Activated CD8-positive, alpha-beta memory T cell treated with anti-CD3 and anti-CD28 coated beads for 36 hours (primary cell): ENCODE measurements at regions not wholly inside any gene's neighbourhood (a gene's known extent, or its start where the extent isn't known, plus 50 kb on each side); places are given as distances from the start of the nearest gene placed in this dataset.
"Not testable (repeated sequence)": the region's sequence is repeated elsewhere in the genome, so short reads cannot be mapped to it uniquely, and the experiment has no call there.

Experiments
- CTCF ChIA-PET: fragments of 350-600 bp; sonication (Branson Sonifier 250); formaldehyde crosslinking; loops from one replicate; lab custom pipeline; 2021; ENCODE audit warnings: antibody characterized with exemption; lab: Charles Lee
- POLR2A ChIA-PET: fragments of 350-600 bp; sonication (Branson Sonifier 250); formaldehyde crosslinking; loops from one replicate; lab custom pipeline; 2021; ENCODE audit warnings: antibody characterized with exemption; lab: Charles Lee

DNA sequence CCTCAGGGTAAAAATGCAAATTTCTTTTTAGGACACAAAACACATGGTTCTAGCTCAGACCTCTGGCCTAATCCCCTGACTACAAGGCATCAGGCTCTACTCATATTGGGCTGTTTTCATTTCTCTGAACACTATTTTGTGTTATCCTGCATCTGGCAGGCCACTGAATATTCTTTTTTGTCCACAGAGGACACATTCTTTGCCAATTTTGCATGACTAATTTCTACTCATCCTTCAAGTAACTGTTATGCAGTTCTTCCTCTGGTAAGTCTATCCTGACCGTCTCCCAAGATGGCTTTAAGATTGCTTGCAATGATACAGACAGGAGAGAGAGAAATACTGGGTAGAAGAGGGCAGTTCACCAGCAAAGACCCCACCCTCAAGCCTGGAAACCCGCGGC, 107.6 kb upstream of the RGPD4 start:
- ChIA-PET POLR2A (no interaction called here), CTCF (no interaction called here)

DNA sequence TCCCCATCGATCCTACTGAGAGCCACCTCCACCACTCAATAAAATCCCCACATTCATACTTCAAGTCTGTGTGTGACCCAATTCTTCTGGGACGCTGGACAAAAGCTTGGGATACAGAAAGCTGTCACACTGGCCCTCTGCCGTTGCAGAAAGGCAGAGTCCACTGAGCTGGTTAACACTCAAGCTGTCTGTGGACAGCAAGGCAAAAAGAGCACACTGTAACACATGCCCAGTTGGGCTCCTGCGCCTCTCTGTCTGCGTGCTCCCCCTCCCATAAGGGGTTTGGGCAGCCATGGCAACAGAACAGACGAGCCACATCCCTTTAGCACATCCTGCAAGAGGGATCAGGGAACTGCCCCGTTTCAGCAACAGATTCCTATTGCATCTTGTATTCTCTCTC, 106.9 kb upstream of the RGPD4 start:
- POLR2A ChIA-PET: no interaction called here
- CTCF ChIA-PET: no interaction called here

DNA sequence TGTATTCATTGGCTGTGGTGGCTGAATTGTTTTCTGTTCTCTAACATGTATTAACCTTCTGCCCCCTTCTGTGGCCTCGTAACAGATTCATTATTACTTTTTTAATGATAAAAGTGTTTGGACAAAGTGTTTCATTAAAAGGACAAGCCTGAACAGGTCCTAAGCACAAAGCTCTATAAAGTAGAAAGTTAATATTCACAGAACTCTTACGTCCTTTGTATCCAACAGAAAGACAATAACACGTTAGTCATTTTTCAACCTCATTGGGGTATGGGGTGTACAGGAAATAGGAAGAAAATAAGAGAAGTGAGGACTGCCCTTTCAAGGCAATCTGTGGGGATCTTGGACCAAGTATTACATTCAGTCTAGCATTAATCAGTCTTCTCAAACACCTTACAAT, 105.5 kb upstream of the RGPD4 start:
- ChIA-PET POLR2A (no interaction called here), CTCF (no interaction called here)

DNA sequence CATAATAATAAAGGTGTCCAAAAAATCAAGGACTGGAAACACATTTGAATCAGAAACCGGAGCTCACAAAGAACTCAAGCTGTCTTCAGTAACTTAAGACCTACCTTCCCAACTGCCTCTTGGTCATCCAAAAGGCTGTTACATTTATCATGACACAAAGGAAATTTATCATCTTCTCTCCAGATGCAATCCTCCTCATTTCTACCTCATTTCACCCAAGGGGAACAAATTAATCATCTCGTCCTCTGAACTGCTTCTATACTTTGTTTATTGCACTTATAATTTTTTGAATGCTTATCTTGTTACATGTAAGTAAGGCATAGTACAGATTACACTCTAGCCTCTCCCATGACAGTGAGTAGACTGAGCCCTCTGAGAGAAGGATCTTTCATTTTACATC, 105.1 kb upstream of the RGPD4 start:
- POLR2A ChIA-PET: no interaction called here
- CTCF ChIA-PET: no interaction called here

DNA sequence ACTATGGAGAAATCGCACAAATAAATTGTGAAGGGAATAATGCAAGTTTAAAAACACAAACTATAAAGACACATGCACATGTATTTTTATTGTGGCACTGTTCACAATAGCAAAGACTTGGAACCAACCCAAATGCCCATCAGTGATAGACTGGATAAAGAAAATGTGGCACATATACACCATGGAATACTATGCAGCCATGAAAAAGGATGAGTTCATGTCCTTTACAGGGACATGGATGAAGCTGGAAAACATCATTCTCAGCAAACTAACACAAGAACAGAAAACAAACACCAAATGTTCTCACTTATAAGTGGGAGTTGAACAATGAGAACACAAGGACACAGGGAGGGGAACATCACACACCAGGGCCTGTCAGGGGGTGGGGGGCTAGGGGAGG, 100.9 kb upstream of the RGPD4 start:
- CTCF ChIA-PET, POLR2A ChIA-PET: not testable (repeated sequence)

DNA sequence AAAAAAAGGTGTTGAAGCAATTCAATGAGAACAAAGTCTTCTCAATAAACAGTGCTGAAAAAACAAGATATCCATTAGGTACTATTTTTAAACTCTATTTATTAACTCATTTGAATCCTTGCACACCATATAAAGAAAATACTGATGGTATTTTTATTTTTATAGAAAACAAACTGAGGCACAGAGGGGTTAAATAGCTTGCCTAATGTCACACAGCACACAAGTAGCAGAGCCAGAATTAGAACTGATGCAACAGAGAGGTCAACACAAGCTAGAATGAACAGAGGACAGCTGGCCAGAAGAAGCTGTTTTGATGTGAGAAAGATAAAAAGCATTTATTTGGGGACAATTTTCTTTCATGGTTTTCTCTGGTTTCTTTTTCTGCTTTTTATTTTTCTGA, 99.4 kb upstream of the RGPD4 start:
- CTCF ChIA-PET: no interaction called here
- POLR2A ChIA-PET: no interaction called here

DNA sequence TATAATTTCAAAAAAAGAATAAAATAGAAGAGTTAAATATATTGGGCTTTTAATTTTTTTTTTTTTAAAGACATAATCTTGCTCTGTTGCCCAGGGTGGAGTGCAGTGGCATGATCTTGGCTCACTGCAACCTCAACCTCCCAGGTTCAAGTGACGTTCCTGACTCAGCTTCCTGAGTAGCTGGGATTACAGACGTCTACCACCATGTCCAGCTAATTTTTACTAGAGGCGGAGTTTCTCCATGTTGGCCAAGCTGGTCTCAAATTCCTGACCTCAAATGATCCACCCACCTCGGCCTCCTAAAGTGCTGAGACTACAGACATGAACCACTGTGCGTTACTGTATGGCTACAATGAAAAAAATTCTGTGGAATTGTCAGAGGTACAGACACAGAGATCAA, 98.1 kb upstream of the RGPD4 start:
- ChIA-PET CTCF (no interaction called here), POLR2A (no interaction called here)

DNA sequence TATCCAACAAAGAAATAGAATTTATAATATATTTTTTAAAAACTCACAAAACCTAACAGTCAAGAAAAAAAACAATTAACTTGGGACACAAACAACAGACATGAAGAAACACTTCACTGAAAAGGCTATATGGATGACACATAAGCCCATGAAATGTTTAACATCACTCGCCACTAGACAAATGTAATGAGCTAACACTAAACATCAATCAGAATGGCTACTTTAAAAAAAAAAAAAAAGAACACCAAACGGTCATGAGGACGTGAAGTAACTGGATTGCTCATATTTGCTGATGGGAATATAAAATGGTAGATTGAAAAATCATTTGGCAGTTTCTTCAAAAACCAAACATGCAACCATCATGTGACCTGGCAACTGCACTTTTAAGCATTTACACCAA, 97.3 kb upstream of the RGPD4 start:
- ChIA-PET CTCF (no interaction called here), POLR2A (no interaction called here)

DNA sequence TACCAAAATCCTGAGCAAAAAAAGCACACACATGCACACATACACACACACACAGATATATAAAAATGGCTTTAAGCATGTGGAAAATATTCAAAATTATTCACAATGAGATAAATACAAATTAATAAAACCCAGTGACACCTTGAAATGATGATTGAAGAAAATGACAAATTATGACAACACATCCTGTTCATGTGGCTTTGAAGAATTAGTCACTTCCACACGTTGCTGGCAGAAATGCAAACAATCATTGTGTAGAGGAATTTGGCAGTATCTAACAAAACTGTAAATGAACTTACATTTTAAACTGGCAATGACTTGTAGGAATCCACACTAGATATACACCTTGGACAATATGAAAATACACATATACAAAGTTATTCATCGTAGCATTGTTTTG, 95.8 kb upstream of the RGPD4 start:
- CTCF ChIA-PET: no interaction called here
- POLR2A ChIA-PET: no interaction called here

DNA sequence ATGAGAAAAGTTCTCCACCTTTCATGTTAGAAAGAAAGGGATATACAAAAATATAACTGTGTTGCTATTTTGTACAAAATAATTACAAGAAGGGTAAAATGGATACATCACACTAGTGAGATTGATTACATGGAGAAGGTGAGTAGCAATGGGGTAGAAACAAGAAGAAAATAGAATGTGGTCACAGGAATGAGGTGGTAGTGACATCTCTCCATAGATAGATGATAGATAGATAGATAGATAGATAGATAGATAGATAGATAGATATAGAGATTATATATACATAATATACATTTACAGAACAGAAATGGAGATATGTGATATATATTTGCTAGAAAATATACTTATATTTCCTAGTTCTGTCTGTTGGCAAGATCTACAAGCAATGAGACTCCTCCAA, 95.3 kb upstream of the RGPD4 start:
- ChIA-PET POLR2A (no interaction called here), CTCF (no interaction called here)

DNA sequence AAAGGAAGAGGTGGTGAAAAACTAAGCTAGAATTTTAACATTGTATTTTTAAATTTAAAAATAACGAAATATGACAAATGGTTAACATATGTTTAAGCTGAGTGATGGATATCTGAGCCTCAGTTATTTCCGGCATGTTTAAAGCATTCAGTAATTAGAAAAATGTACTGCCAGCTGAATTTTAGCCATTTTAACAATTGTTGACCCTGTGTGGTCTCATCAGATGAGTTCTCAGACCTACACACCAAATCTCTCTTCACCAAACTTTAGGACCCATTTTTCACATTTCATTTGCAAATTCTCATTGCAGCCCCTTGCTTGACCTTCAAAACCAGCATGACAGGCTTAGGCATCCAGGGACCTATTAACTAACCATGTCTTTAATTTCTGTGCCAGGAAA, 91.5 kb upstream of the RGPD4 start:
- POLR2A ChIA-PET: no interaction called here

DNA sequence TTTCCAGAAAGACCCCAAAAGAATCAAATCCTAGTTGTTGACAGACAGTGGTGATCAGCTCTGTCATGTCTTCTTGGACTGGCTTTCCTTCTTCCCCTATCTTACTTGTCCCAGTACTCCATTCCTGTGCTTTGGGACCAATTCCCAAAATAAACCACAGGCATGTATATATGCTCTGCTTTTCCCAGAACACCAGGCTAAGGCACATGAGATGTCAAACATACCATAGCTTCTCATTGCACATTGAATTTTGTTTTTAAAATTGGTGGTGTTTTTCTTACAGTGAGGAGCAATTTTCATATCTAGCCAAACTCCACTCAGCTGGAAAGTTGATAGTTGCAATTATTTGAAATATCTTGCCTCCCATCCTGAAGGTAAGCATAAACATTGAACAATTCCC, 88.9 kb upstream of the RGPD4 start:
- ChIA-PET CTCF (no interaction called here), POLR2A (no interaction called here)

More for the DNA sequence above, 91.5 kb upstream of the RGPD4 start:
- CTCF ChIA-PET: no interaction called here

DNA sequence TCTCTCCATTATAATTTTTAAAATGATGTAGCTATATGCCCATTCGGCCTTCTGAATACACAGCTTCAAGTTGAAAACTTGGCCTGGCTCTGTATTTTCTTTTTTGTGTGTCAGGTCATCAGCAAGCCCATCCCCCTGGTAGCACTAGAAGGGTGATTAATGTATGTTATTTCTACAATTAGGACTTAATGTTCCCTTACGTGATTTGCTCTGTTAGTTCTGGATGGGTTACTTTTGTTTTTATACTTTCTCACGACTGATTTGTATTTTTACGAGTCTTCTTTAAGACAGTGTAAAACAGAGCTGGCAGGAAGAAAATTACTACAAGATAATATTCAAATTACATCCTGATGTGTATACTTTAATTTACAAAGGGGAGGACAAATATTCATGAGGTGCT, 88.4 kb upstream of the RGPD4 start:
- POLR2A ChIA-PET: no interaction called here
- CTCF ChIA-PET: no interaction called here

DNA sequence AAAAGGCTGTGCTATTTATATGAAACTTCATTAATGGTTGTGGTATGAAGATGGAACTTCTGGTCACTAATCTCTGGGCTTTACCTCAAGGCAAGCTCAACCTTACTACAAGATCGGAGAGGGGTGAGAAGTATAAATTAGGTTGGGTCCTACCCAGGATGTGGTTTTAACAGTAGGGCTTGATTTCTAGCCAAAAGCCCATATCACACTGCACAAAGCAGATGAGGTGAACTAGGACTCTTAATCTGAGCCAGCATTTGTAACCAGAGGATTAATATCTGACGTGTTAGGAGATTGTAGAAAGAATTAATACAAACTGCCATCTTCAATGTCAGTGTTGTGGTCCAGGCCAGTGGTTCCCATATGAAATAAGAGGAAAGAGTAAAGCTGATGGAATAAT, 86.4 kb upstream of the RGPD4 start:
- ChIA-PET POLR2A (no interaction called here), CTCF (no interaction called here)

DNA sequence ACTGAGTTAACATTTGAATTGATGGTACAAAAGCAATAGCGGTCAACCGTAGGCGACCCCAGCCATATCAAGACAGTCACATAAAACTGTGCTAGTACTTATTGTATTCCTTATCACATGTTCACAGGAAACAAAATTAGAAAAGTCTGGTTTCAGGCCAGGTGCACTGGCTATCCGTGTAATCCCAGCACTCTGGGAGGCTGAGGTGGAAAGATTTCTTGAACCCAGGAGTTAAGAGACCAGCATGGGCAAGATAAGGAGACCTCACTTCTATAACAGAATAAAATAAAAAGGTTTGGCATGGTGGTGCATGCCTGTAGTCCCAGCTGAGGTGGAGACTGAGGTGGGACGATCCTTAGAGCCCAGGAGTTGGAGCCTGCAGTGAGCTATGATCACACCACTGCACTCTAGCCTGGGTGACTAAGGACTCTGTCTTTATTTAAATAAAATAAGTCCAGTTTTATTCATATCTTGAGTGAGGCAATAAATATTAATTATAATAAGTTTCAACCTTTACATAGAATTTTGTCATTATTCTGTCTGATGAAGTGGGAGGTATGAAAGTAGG, 84.1 kb upstream of the RGPD4 start:
- CTCF ChIA-PET: no interaction called here

DNA sequence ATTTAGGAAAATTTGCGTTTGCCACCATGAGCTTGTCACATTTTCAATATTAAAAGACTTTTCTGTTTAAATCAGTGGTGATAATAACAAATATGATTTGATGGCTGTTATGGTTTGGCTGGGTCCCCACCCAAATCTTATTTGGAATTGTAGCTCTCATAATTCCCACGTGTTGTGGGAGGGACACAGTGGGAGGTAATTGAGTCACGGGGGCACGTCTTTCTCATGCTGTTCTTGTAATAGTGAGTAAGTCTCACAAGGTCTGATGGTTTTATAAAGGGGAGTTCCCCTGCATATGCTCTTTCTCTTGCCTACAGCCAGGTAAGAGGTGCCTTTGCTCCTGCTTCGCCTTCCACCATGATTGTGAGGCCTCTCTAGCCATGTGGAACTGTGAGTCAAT, 83.4 kb upstream of the RGPD4 start:
- POLR2A ChIA-PET: no interaction called here
- CTCF ChIA-PET: no interaction called here

More for the DNA sequence above, 84.1 kb upstream of the RGPD4 start:
- POLR2A ChIA-PET: no interaction called here

DNA sequence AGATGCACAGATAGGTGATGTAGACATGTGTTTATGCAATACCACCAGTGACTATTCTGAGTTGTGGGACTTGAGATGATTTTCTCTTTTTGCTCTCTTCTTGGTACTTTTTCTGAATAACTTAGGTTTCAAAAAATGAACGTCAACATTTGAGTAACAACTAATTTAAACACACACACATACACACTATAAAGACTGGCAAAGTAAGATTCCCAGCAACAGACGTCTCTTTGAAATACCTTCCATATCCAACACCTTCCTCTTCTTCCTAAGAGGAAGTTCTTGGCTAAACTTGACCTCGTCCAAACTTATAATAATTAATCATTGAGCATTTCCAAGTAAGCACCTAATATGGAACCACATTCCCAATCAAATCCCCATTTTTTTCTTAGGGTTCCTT, 81.6 kb upstream of the RGPD4 start:
- ChIA-PET CTCF (no interaction called here), POLR2A (no interaction called here)

DNA sequence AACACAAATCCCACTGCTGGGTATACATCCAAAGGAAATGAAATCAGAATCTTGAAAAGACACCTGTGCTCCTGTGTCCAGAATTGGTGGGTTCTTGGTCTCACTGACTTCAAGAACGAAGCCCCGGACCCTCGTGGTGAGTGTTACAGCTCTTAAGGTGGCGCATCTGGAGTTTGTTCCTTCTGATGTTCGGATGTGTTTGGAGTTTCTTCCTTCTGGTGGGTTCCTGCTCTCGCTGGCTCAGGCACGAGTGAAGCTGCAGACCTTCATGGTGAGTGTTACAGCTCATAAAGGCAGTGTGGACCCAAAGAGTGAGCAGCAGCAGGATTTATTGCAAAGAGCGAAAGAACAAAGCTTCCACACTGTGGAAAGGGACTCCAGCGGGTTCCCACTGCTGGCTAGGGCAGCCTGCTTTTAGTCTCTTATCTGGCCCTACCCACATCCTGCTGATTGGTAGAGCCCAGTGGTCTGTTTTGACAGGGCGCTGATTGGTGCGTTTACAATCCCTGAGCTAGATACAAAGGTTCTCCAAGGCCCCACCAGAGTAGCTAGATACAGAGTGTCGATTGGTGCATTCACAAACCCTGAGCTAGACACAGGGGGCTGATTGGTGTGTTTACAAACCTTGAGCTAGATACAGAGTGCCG, 80.0 kb upstream of the RGPD4 start:
- CTCF ChIA-PET, POLR2A ChIA-PET: not testable (repeated sequence)

DNA sequence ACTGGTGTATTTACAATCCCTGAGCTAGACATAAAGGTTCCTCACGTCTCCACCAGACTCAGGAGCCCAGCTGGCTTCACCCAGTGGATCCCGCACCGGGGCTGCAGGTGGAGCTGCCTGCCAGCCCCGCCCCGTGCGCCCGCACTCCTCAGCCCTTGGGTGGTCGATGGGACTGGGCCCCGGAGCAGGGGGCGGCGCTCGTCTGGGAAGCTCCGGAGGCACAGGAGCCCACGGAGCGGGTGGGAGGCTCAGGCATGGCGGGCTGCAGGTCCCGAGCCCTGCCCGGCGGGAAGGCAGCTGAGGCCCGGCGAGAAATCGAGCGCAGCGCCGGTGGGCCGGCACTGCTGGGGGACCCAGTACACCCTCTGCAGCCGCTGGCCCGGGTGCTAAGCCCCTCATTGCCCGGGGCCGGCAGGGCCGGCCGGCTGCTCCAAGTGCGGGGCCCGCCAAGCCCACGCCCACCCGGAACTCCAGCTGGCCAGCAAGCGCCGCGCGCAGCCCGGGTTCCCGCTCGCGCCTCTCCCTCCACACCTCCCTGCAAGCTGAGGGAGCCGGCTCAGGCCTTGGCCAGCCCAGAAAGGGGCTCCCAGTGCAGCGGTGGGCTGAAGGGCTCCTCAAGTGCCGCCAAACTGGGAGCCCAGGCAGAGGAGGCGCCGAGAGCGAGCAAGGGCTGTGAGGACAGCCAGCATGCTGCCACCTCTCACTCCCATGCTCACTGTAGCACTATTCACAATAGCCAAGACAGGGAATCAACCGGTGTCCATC, 79.3 kb upstream of the RGPD4 start:
- POLR2A ChIA-PET, CTCF ChIA-PET: not testable (repeated sequence)

DNA sequence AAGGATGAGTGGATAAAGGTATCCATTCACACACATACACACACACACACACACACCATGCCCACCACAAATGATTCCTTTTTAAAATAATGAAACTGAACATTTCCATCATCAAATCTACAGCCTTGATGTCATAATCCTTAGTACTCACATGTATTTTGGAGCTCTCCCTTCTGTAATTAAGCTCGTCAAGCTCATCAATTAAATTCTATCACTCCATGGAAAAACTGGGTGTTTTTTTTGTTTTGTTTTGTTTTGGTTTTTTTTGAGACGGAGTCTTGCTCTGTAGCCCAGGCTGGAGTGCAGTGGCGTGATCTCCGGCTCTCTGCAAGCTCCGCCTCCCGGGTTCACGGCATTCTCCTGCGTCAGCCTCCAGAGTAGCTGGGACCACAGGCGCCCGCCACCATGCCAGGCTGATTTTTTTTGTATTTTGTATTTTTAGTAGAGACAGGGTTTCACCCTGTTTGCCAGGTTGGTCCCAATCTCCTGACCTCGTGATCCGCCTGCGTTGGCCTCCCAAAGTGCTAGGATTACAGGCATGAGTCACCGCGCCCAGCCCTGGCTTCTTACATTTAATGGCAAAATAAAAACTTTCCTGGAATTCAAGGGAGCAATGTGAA, 78.6 kb upstream of the RGPD4 start:
- ChIA-PET POLR2A (no interaction called here), CTCF (no interaction called here)

DNA sequence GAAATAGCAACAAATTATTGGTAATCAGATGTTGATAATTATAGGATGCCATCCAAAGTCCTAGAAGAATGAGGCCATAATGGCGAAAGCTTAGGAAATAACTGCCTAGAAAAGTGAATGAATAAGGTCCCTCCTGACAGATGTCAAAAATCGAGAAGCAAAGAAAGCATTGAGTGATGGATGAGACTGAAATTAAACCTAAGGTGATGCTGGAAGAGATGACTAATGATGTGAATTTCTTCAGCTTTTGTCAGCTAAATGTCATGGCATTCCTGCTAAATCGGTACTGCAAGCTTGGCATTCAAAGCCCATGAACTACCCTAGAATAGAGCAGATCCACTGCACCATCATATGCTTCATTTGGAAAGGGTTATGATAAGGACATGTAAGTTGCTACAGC, 74.8 kb upstream of the RGPD4 start:
- POLR2A ChIA-PET: no interaction called here
- CTCF ChIA-PET: no interaction called here
